ENCODE measurements at regions not wholly inside any gene's neighbourhood (a gene's known extent, or its start where the extent isn't known, plus 50 kb on each side); places are given as distances from the start of the nearest gene placed in this dataset.

- TF ChIP-seq CTCF (IDR thresholded peaks at IDR 0.05), result no peak
- no peak for TF ChIP-seq POLR2A (IDR thresholded peaks at IDR 0.05)
- TF ChIP-seq EP300 (IDR thresholded peaks at IDR 0.05), result no peak
- TF ChIP-seq POLR2AphosphoS5 (IDR thresholded peaks at IDR 0.05), result no peak
Observed at GRCh38 chr10:55098452-55098851, 297.4 kb upstream of the PCDH15 start.

Measured in sigmoid colon (tissue), 4 donors.